PC-3 (cell line): ENCODE measurements at regions not wholly inside any gene's neighbourhood (a gene's known extent, or its start where the extent isn't known, plus 50 kb on each side); places are given as distances from the start of the nearest gene placed in this dataset.

Experiments
- EZH2 ChIP-seq: fragments of 300-600 bp; sonication (generic); IDR thresholded peaks from one replicate; pipeline ENCODE4 v1.6.1; 2017; ENCODE audit warnings: antibody characterized with exemption, mild to moderate bottlenecking, low read length; ENCODE audit not compliant: unreplicated experiment
- TF ChIP-seq, protein P1 (sequence below): fragments of 300-600 bp; sonication (generic); conservative IDR thresholded peaks from 2 replicates; pipeline ENCODE4 v1.5.1; 2017; ENCODE audit warnings: antibody characterized with exemption, low read depth, mild to moderate bottlenecking, low read length

DNA sequence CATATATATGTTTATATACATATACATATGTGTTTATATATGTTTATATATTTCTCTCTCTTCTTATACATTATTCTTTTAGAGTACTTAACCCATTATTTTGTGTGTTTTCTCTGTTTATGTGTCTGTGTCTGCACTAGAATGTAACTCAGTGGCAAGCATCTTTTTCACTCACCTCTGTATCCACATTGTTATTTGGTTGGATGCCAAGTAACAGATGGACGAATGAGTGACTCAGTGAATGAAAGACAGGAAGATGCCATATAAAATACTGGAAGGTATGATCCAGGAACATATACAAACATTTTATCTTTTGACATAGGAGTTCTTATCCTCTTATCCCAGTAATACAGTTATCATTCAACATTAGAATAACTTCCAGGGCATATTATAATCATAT lies 684.8 kb downstream of the RNF144A start:
- TF ChIP-seq, protein P1, sequence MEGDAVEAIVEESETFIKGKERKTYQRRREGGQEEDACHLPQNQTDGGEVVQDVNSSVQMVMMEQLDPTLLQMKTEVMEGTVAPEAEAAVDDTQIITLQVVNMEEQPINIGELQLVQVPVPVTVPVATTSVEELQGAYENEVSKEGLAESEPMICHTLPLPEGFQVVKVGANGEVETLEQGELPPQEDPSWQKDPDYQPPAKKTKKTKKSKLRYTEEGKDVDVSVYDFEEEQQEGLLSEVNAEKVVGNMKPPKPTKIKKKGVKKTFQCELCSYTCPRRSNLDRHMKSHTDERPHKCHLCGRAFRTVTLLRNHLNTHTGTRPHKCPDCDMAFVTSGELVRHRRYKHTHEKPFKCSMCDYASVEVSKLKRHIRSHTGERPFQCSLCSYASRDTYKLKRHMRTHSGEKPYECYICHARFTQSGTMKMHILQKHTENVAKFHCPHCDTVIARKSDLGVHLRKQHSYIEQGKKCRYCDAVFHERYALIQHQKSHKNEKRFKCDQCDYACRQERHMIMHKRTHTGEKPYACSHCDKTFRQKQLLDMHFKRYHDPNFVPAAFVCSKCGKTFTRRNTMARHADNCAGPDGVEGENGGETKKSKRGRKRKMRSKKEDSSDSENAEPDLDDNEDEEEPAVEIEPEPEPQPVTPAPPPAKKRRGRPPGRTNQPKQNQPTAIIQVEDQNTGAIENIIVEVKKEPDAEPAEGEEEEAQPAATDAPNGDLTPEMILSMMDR, result no peak
- TF ChIP-seq EZH2, result no peak
